NB4 (cell line): ENCODE measurements at regions not wholly inside any gene's neighbourhood (a gene's known extent, or its start where the extent isn't known, plus 50 kb on each side); places are given as distances from the start of the nearest gene placed in this dataset.

Experiments
- DNase-seq: peaks from one replicate; pipeline ENCODE4 v3.0.0; 2010; ENCODE audit warnings: low read depth
- H3K4me3 ChIP-seq: one replicate; pipeline ENCODE4 v1.5.1; 2011; ENCODE audit warnings: mild to moderate bottlenecking, low read depth, low read length, moderate library complexity
- MYC ChIP-seq: IDR thresholded peaks from 2 replicates; pipeline ENCODE4 v1.6.1; 2011; ENCODE audit warnings: low read depth, low read length
- POLR2A ChIP-seq: IDR thresholded peaks from 2 replicates; pipeline ENCODE4 v1.6.1; 2011; ENCODE audit warnings: mild to moderate bottlenecking; ENCODE audit not compliant: insufficient read length; ENCODE audit errors: extremely low read depth
- TF ChIP-seq, protein P1 (sequence below): IDR thresholded peaks from 2 replicates; pipeline ENCODE4 v1.6.1; 2011; ENCODE audit warnings: low read depth, low read length
- TF ChIP-seq, protein P2 (sequence below): IDR thresholded peaks from one replicate; pipeline ENCODE4 v1.5.1; 2012; ENCODE audit warnings: low read depth, low read length

DNA sequence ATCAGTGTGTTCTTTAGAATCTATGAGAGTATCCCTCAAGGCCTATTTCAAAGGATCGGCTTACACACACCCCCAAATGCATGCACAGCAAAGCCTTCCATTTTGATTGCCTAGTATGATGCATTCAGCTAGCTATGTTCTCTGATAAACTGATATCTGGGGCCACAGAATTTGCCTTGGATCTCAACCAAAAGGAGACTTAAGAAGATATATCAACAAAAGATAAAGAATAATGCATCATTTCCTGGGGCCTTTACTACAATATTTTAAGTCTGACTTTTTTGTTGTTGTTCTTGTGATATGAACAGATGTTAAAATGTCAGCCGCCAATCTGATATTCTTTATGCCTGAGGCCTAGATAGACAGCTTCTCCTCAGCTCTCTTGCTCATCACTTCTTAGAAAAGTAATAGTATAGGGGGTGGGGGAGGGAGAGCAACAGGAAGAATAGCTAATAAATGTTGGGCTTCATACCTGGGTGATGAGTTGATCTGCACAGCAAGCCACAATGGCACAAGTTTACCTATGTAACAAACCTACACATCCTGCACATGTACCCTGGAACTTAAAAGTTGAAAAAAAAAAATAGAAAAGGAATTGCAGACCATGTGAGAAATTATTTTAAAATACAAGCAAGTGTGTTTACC lies 792.9 kb upstream of the GHITM start:
- no peak for DNase-seq
- TF ChIP-seq, protein P1, sequence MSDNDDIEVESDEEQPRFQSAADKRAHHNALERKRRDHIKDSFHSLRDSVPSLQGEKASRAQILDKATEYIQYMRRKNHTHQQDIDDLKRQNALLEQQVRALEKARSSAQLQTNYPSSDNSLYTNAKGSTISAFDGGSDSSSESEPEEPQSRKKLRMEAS: no peak
- TF ChIP-seq, protein P2, sequence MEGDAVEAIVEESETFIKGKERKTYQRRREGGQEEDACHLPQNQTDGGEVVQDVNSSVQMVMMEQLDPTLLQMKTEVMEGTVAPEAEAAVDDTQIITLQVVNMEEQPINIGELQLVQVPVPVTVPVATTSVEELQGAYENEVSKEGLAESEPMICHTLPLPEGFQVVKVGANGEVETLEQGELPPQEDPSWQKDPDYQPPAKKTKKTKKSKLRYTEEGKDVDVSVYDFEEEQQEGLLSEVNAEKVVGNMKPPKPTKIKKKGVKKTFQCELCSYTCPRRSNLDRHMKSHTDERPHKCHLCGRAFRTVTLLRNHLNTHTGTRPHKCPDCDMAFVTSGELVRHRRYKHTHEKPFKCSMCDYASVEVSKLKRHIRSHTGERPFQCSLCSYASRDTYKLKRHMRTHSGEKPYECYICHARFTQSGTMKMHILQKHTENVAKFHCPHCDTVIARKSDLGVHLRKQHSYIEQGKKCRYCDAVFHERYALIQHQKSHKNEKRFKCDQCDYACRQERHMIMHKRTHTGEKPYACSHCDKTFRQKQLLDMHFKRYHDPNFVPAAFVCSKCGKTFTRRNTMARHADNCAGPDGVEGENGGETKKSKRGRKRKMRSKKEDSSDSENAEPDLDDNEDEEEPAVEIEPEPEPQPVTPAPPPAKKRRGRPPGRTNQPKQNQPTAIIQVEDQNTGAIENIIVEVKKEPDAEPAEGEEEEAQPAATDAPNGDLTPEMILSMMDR: no peak
- TF ChIP-seq POLR2A: no peak
- H3K4me3 ChIP-seq: no peak overlapping the region

DNA sequence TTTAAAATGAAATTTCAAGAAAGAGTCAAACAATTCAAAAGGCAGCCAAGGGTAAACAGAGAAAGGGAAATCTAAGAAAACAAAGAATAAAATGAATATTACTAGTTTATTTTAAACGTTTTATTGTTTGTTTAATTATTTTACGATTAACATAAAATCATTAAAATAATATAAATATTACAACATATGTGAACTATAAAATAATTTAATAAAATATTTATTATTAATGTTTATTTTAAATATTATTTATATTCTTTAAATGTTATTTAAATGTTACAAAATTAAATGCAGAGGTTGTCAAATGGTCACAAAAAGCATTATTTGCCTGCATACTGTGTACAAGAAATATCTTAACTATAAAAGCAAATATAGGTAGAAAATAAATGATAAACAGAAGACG lies 786.7 kb upstream of the GHITM start:
- DNase-seq: no peak
- H3K4me3 ChIP-seq: no peak overlapping the region
- TF ChIP-seq POLR2A: no peak

DNA sequence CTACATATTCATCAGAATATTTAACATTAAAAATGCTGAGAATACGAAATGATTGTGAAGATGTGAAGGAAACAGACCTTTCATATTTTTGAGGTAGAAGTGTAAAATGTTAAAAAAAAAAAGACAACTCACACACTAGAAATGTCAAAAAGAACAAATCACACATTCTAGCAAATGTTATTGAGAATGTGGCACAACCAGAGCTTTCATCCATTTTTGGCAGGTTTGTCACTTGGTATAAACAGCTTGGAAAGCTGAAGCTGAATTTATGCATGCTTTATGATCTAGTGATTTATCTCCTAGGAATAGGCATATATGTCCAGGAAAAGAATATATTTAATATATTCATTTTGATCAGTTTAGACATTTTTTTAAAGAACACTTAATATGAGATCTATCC lies 784.9 kb upstream of the GHITM start:
- no peak for DNase-seq
- TF ChIP-seq, protein P2: no peak
- no peak for TF ChIP-seq POLR2A
- TF ChIP-seq, protein P1: no peak
- TF ChIP-seq MYC: no peak
- H3K4me3 ChIP-seq: no peak overlapping the region

DNA sequence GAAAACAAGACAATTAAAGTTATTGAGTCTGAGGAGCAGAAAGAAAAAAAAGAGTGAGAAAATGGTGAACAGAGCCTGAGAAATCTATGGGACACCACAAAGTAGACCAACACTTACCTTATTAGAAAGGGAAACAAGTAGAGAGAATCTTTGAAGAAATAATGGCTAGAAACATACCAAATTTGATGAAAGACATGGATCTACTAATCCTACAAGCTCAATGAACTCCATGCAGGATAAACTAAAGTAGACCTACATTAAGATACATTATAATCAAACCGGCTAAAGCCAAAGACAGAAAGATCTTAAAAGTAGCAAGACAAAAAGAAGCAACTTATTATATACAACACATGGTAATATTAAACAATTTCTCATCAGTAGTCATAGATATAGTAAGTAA lies 782.3 kb upstream of the GHITM start:
- H3K4me3 ChIP-seq: no peak overlapping the region
- no peak for DNase-seq
- TF ChIP-seq, protein P2: no peak
- TF ChIP-seq POLR2A (no peak), MYC (no peak)
- TF ChIP-seq, protein P1: no peak

DNA sequence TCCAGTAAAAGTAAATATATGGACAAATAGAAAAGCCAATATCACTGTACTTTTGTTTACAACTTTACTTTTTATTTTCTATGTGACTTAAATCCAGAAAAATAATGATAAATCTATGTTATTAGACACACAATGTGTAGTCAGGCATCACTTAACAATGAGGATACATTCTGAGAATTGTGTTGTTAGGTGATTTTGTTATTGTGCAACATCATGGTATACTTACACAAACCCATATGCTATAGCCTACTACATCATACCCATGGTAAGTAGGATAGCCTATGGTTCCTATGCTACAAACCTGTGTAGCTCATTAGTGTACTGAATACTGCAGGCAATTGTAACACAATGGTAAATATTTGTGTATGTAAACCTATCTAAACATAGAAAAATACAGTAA lies 781.7 kb upstream of the GHITM start:
- TF ChIP-seq, protein P1: no peak
- TF ChIP-seq, protein P2: no peak
- TF ChIP-seq MYC: no peak
- TF ChIP-seq POLR2A: no peak
- H3K4me3 ChIP-seq: no peak overlapping the region
- DNase-seq: no peak

DNA sequence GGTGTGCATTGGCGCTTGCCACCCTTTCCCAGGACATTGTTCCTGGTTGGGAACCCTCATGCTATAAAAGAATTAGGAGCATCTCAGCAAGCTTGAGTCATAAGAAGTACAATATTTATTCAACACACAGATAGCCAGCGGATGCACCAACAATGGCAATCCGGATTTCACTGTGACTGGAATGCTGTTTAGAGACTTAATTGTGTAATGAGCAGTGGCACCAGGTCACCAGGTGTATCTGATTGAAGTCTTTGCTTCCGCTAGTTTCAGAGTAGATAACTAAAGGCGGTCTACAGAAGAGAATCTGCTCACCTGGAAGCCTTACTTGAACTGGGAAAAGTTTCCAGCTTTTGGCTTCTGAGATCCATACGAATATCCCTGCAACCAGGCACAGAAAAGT lies 772.3 kb upstream of the GHITM start:
- TF ChIP-seq POLR2A: no peak
- no peak for TF ChIP-seq MYC
- TF ChIP-seq, protein P1: no peak
- TF ChIP-seq, protein P2: no peak
- H3K4me3 ChIP-seq: no peak overlapping the region
- no peak for DNase-seq
